ENCODE measurements at regions not wholly inside any gene's neighbourhood (a gene's known extent, or its start where the extent isn't known, plus 50 kb on each side); places are given as distances from the start of the nearest gene placed in this dataset.

GRCh38 chr1:184315254-184315653 lies 71.6 kb upstream of the C1orf21 start:
- H3K4me1 Mint-ChIP-seq (ENCODE audit: low read depth) = peaks cover 3% of the 10 kb centered on the region
- no peaks in the 10 kb centered on the region for H3K9me3 Mint-ChIP-seq (ENCODE audit: low read depth)
- H3K27me3 Mint-ChIP-seq = peaks cover 19% of the 10 kb centered on the region
- no peak overlapping the region for H3K4me3 Mint-ChIP-seq (ENCODE audit: low read depth)
- TF ChIP-seq, protein P1, sequence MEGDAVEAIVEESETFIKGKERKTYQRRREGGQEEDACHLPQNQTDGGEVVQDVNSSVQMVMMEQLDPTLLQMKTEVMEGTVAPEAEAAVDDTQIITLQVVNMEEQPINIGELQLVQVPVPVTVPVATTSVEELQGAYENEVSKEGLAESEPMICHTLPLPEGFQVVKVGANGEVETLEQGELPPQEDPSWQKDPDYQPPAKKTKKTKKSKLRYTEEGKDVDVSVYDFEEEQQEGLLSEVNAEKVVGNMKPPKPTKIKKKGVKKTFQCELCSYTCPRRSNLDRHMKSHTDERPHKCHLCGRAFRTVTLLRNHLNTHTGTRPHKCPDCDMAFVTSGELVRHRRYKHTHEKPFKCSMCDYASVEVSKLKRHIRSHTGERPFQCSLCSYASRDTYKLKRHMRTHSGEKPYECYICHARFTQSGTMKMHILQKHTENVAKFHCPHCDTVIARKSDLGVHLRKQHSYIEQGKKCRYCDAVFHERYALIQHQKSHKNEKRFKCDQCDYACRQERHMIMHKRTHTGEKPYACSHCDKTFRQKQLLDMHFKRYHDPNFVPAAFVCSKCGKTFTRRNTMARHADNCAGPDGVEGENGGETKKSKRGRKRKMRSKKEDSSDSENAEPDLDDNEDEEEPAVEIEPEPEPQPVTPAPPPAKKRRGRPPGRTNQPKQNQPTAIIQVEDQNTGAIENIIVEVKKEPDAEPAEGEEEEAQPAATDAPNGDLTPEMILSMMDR (IDR thresholded peaks at IDR 0.05; ENCODE audit: unreplicated experiment) = no peak
- no peaks in the 10 kb centered on the region for H3K36me3 Mint-ChIP-seq (ENCODE audit: insufficient read depth)
- no peak for DNase-seq (ENCODE audit: low spot score, unreplicated experiment)
- no peak overlapping the region for H3K27ac Mint-ChIP-seq

DNA sequence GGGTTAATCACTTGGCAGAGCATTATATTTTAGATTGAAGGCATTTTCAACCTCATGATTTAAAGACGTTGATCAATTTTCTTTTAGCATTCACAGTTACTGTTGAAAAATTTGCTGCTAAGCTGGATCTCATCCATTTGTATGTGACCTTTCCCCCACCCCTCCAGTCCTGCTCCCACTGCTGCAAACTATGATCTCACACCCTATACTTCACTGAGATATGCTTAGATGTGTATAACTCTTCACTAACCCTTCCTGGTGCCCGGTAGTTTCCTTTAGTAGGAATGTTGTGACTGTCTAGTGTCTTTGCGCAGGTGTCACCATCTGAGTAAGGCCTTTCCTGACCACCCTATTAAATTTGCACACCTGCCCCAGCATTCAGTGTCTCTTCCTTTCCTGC lies 67.0 kb upstream of the C1orf21 start:
- H3K4me1 Mint-ChIP-seq (ENCODE audit: low read depth) = no peaks in the 10 kb centered on the region
- H3K27ac Mint-ChIP-seq = no peak overlapping the region
- no peaks in the 10 kb centered on the region for H3K9me3 Mint-ChIP-seq (ENCODE audit: low read depth)
- DNase-seq (ENCODE audit: low spot score, unreplicated experiment) = no peak
- H3K36me3 Mint-ChIP-seq (ENCODE audit: insufficient read depth) = no peaks in the 10 kb centered on the region
- peaks cover 4% of the 10 kb centered on the region for H3K27me3 Mint-ChIP-seq
- TF ChIP-seq, protein P1 (IDR thresholded peaks at IDR 0.05; ENCODE audit: unreplicated experiment) = no peak
- H3K4me3 Mint-ChIP-seq (ENCODE audit: low read depth) = no peak overlapping the region

DNA sequence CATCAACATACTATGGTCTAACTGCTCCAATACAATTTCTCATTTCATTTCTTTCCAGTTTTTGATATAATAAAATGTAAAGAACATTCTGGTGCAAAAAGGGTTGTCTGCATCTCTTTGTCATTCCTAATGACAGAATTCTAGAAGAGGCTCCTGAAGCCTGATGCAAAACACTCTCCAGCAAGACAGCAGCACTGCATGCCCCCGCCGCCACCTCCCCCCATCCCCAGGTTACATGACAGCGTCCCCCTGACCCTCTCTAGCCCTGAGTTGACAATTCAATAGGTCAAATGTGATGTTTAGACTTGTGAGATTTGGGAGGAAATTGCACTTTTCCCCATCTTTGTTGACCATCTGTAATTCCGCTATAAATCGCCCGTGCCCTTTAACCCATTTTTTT lies 64.6 kb upstream of the C1orf21 start:
- Mint-ChIP-seq H3K36me3 (ENCODE audit: insufficient read depth) (no peaks in the 10 kb centered on the region), H3K9me3 (ENCODE audit: low read depth) (no peaks in the 10 kb centered on the region), H3K27ac (no peak overlapping the region), H3K4me1 (ENCODE audit: low read depth) (no peaks in the 10 kb centered on the region), H3K4me3 (ENCODE audit: low read depth) (no peak overlapping the region), H3K27me3 (no peaks in the 10 kb centered on the region)
- TF ChIP-seq, protein P1 (IDR thresholded peaks at IDR 0.05; ENCODE audit: unreplicated experiment) = no peak
- DNase-seq (ENCODE audit: low spot score, unreplicated experiment) = no peak

DNA sequence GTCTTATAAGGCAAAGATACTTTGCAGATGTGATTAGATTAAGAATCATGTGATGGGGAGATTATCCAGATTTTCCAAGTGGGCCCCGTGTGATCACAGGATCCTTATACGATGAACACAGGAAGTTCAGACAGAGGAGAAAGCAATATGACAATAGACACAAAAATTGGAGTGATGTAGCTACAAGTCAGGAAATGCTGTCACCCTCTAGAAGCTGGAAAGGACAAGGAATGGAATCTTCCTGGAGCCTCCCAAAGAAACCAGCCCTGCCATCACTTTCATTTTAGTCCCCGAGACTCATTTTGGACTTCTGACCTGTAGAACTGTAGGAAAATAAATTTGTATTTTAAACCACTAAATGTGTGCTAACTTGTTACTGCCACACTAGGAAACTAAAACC lies 61.9 kb upstream of the C1orf21 start:
- TF ChIP-seq, protein P1 (IDR thresholded peaks at IDR 0.05; ENCODE audit: unreplicated experiment) = no peak
- DNase-seq (ENCODE audit: low spot score, unreplicated experiment) = no peak
- no peak overlapping the region for H3K4me3 Mint-ChIP-seq (ENCODE audit: low read depth)
- no peaks in the 10 kb centered on the region for H3K36me3 Mint-ChIP-seq (ENCODE audit: insufficient read depth)
- no peak overlapping the region for H3K27ac Mint-ChIP-seq
- H3K27me3 Mint-ChIP-seq = peaks cover 3% of the 10 kb centered on the region
- no peaks in the 10 kb centered on the region for H3K9me3 Mint-ChIP-seq (ENCODE audit: low read depth)
- H3K4me1 Mint-ChIP-seq (ENCODE audit: low read depth) = no peaks in the 10 kb centered on the region

DNA sequence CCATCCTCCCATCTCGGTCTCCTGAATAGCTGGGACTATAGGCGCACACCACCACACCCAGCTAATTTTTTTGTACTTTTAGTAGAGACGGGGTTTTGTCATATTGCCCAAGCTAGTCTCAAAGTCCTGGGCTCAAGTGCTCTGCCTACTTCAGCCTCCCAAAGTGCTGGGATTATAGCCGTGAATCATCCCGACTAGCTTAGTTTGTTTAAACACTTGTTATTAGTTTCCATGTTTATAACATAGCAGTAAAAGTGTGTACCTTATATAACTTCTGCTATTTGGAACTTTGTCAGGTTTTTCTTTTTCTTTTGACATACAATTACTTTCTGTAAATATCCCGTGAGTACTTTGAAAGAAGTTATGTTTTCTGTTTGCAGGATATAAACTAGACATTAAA lies 60.6 kb upstream of the C1orf21 start:
- Mint-ChIP-seq H3K4me3 (ENCODE audit: low read depth) (no peak overlapping the region), H3K27ac (no peak overlapping the region), H3K27me3 (peaks cover 3% of the 10 kb centered on the region), H3K4me1 (ENCODE audit: low read depth) (no peaks in the 10 kb centered on the region), H3K36me3 (ENCODE audit: insufficient read depth) (no peaks in the 10 kb centered on the region), H3K9me3 (ENCODE audit: low read depth) (no peaks in the 10 kb centered on the region)
- TF ChIP-seq, protein P1 (IDR thresholded peaks at IDR 0.05; ENCODE audit: unreplicated experiment) = no peak
- DNase-seq (ENCODE audit: low spot score, unreplicated experiment) = no peak

Data from progenitor cell of endocrine pancreas (in vitro differentiated cells).